OCI-LY7 (cell line): ENCODE measurements at regions not wholly inside any gene's neighbourhood (a gene's known extent, or its start where the extent isn't known, plus 50 kb on each side); places are given as distances from the start of the nearest gene placed in this dataset.

Experiments used
- BruUV-seq: library from RNA; stranded (reverse); fragments of 400-500 nt; replicated peaks from 2 replicates; lab custom pipeline; 2021; lab: Mats Ljungman, UMichigan
- CTCF ChIA-PET: fragments of 300-600 bp; sonication (Branson Sonifier 250); formaldehyde crosslinking; loops from one replicate; lab custom pipeline; 2022; ENCODE audit warnings: antibody characterized with exemption; ENCODE audit not compliant: unreplicated experiment; lab: Charles Lee
- POLR2A ChIA-PET: fragments of 300-600 bp; sonication (Branson Sonifier 250); formaldehyde crosslinking; loops from one replicate; lab custom pipeline; 2022; ENCODE audit warnings: antibody characterized with exemption; lab: Charles Lee
- DNase-seq: peaks from one replicate; pipeline ENCODE4 v3.0.0-alpha.2; 2015; ENCODE audit warnings: low spot score
- H2AFZ ChIP-seq: fragments of 200-600 bp; sonication (generic), shearing (Covaris generic); 2 replicates; pipeline ENCODE4 v1.6.1; 2014; ENCODE audit warnings: mild to moderate bottlenecking, antibody characterized with exemption, low read length, moderate library complexity
- H3K27ac ChIP-seq: fragments of 200-600 bp; sonication (generic); 2 replicates; pipeline ENCODE4 v1.5.1; 2014; ENCODE audit warnings: mixed run types, low read depth, mild to moderate bottlenecking, moderate library complexity, low read length, inconsistent platforms; ENCODE audit not compliant: poor library complexity, severe bottlenecking
- H3K36me3 ChIP-seq: fragments of 200-600 bp; sonication (generic); 2 replicates; pipeline ENCODE4 v1.6.1; 2014; ENCODE audit warnings: mild to moderate bottlenecking, antibody characterized with exemption, low read length, moderate library complexity, mixed read lengths; ENCODE audit not compliant: insufficient read depth
- H3K4me1 ChIP-seq: fragments of 200-600 bp; sonication (generic); 2 replicates; pipeline ENCODE4 v1.5.1; 2014; ENCODE audit warnings: mild to moderate bottlenecking, low read length; ENCODE audit not compliant: insufficient read depth, poor library complexity, severe bottlenecking
- H3K4me2 ChIP-seq: fragments of 200-600 bp; sonication (generic); 2 replicates; pipeline ENCODE4 v1.6.1; 2014; ENCODE audit warnings: mild to moderate bottlenecking, low read length
- H3K4me3 ChIP-seq: fragments of 200-600 bp; sonication (generic); 2 replicates; pipeline ENCODE4 v1.5.1; 2014; ENCODE audit warnings: mild to moderate bottlenecking, low read depth, low read length; ENCODE audit not compliant: poor library complexity, severe bottlenecking
- H3K79me2 ChIP-seq: fragments of 200-600 bp; sonication (generic); 2 replicates; pipeline ENCODE4 v1.6.1; 2016; ENCODE audit warnings: low read depth, mild to moderate bottlenecking, low read length, moderate library complexity, mixed read lengths; ENCODE audit not compliant: insufficient read depth
- H3K9me2 ChIP-seq: fragments of 200-600 bp; sonication (generic); 2 replicates; pipeline ENCODE4 v1.6.1; 2016; ENCODE audit warnings: mild to moderate bottlenecking, low read length, mixed read lengths; ENCODE audit not compliant: insufficient read depth
- H3K9me3 ChIP-seq: fragments of 200-600 bp; sonication (generic); 2 replicates; pipeline ENCODE4 v1.6.1; 2014; ENCODE audit warnings: mild to moderate bottlenecking, mixed run types, low read length, mixed read lengths
- H4K20me1 ChIP-seq: fragments of 200-600 bp; sonication (generic); 2 replicates; pipeline ENCODE4 v1.6.1; 2014; ENCODE audit warnings: mild to moderate bottlenecking, antibody characterized with exemption, low read length, moderate library complexity, mixed read lengths; ENCODE audit not compliant: insufficient read depth
- CTCF ChIP-seq: fragments of 200-600 bp; sonication (generic); conservative IDR thresholded peaks from 2 replicates; pipeline ENCODE4 v1.5.1; 2014; ENCODE audit warnings: mild to moderate bottlenecking, antibody characterized with exemption, low read length, moderate library complexity, mixed read lengths
- EZH2phosphoT487 ChIP-seq: fragments of 200-600 bp; sonication (generic); IDR thresholded peaks from 2 replicates; pipeline ENCODE4 v1.6.1; 2018; ENCODE audit warnings: low read depth, borderline replicate concordance, mild to moderate bottlenecking, mixed run types, antibody characterized with exemption, low read length, moderate library complexity, mixed read lengths
- intact Hi-C: fragments of 100-400 bp; cut with micrococcal nuclease; formaldehyde crosslinking; loops from one replicate; pipeline ENCODE4 v1.10.0; 2022; ENCODE audit not compliant: unreplicated experiment

GRCh38 chr5:176184608-176185132 is 53.6 kb upstream of the SIMC1 start:
- no peaks in the 10 kb centered on the region for H3K79me2 ChIP-seq
- POLR2A ChIA-PET = no interaction called here
- no peaks in the 10 kb centered on the region for H3K4me1 ChIP-seq
- H3K4me3 ChIP-seq = no peak overlapping the region
- no peaks in the 10 kb centered on the region for H3K9me2 ChIP-seq
- H3K36me3 ChIP-seq = no peaks in the 10 kb centered on the region
- no peak overlapping the region for H2AFZ ChIP-seq
- no peaks in the 10 kb centered on the region for H4K20me1 ChIP-seq
- H3K4me2 ChIP-seq = no peak overlapping the region
- CTCF ChIA-PET = no interaction called here
- no peak for DNase-seq
- intact Hi-C loops = no loop called here
- TF ChIP-seq CTCF (no peak), EZH2phosphoT487 (no peak)
- no peaks in the 10 kb centered on the region for H3K9me3 ChIP-seq
- no peak overlapping the region for H3K27ac ChIP-seq
- no TSS peak for BruUV-seq

- no peaks in the 10 kb centered on the region for H3K4me1 ChIP-seq
- ChIA-PET POLR2A (no interaction called here), CTCF (no interaction called here)
- intact Hi-C loops = no loop called here
- no peak overlapping the region for H3K4me2 ChIP-seq
- no peak overlapping the region for H2AFZ ChIP-seq
- H3K9me3 ChIP-seq = no peaks in the 10 kb centered on the region
- no peak overlapping the region for H3K27ac ChIP-seq
- H4K20me1 ChIP-seq = no peaks in the 10 kb centered on the region
- no peaks in the 10 kb centered on the region for H3K36me3 ChIP-seq
- no TSS peak for BruUV-seq
- DNase-seq = no peak
- H3K4me3 ChIP-seq = no peak overlapping the region
- no peaks in the 10 kb centered on the region for H3K9me2 ChIP-seq
- TF ChIP-seq CTCF (no peak), EZH2phosphoT487 (no peak)
- no peaks in the 10 kb centered on the region for H3K79me2 ChIP-seq
Observed at GRCh38 chr5:176185133-176185733, 53.0 kb upstream of the SIMC1 start.

GRCh38 chr5:176186107-176186506 is 52.1 kb upstream of the SIMC1 start:
- H3K9me3 ChIP-seq = no peaks in the 10 kb centered on the region
- H3K36me3 ChIP-seq = no peaks in the 10 kb centered on the region
- no TSS peak for BruUV-seq
- ChIA-PET POLR2A (no interaction called here), CTCF (no interaction called here)
- intact Hi-C loops = no loop called here
- no peak overlapping the region for H3K4me2 ChIP-seq
- H4K20me1 ChIP-seq = no peaks in the 10 kb centered on the region
- no peaks in the 10 kb centered on the region for H3K4me1 ChIP-seq
- TF ChIP-seq EZH2phosphoT487 (no peak), CTCF (no peak)
- H3K27ac ChIP-seq = no peak overlapping the region
- no peaks in the 10 kb centered on the region for H3K9me2 ChIP-seq
- H3K4me3 ChIP-seq = no peak overlapping the region
- DNase-seq = no peak
- H2AFZ ChIP-seq = no peak overlapping the region
- H3K79me2 ChIP-seq = no peaks in the 10 kb centered on the region
